ENCODE measurements at regions not wholly inside any gene's neighbourhood (a gene's known extent, or its start where the extent isn't known, plus 50 kb on each side); places are given as distances from the start of the nearest gene placed in this dataset.

DNA sequence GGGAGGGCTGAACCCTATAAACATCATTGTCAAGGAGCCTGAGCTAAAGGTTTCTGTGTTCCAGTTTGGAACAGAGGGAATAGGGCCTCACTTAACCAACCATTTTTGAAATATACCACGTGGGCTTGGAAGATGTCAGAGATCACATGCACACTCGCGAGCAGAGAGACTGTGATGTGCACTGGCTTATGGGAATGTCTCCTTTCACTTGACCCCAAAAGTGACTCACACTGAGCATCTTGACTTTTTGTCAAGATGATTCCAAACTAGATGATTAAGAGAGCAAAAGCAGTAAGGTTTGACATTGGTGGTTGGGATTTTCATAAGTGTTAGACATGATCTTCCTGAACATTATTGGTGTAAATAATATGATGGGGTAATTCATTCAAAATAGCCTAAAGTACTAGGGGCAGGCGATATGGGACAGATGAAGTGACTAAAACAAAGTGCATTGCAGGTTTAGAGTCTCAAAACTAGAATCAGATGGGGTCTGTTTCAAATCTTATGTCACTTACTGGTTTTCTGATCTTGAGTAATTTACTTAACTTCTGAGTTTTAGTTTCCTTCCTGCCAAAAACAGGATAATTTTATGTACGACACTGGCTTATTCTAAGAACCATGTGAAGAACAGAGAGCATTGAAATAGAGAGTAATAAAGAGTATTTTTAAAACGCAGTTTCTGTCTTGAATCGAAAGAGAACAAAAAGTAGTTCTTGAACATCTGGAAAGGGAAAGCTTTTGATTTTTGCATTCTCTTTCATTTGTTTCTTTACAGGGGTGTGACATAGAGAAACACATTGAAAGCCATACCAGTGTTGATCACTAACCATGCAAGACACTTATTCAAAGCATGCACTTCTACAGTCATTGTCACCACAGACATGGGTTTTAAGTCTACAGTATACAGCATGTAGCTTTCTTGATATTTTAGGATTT lies 383.0 kb downstream of the DIRAS2 start:
- TF ChIP-seq CTCF (IDR thresholded peaks at IDR 0.05; ENCODE audit: poor library complexity, severe bottlenecking) = no peak
- TF ChIP-seq EZH2 (IDR thresholded peaks at IDR 0.05; ENCODE audit: borderline replicate concordance, insufficient read depth, low read length, poor library complexity, severe bottlenecking) = no peak
- TF ChIP-seq POLR2AphosphoS5 (IDR thresholded peaks at IDR 0.05) = no peak
